ENCODE measurements at regions not wholly inside any gene's neighbourhood (a gene's known extent, or its start where the extent isn't known, plus 50 kb on each side); places are given as distances from the start of the nearest gene placed in this dataset.

- TF ChIP-seq EP300 (IDR thresholded peaks at IDR 0.05) (no peak), POLR2AphosphoS5 (IDR thresholded peaks at IDR 0.05) (no peak), CTCF (IDR thresholded peaks at IDR 0.05) (no peak), POLR2A (IDR thresholded peaks at IDR 0.05) (no peak)
- 58 to 75% methylated on average over 1 of the region's 1 CpG for WGBS, 2 donors
- DNase-seq = no peak
- Histone ChIP-seq H3K9me3 (no peaks in the 10 kb centered on the region), H3K4me3 (no peak overlapping the region), H3K36me3 (no peaks in the 10 kb centered on the region), H3K27me3 (no peaks in the 10 kb centered on the region), H3K4me1 (no peaks in the 10 kb centered on the region), H3K27ac (no peak overlapping the region)
- intact Hi-C loops (cut with DNase I) = no loop called here
These were observed 279.2 kb downstream of the SUDS3 start for GRCh38 chr12:118655588-118655987.

- Histone ChIP-seq H3K36me3 (no peaks in the 10 kb centered on the region), H3K4me1 (peaks cover 0 to 6% (median 5%) of the 10 kb centered on the region in 4 donors), H3K4me3 (no peak overlapping the region), H3K27ac (no peak overlapping the region), H3K9me3 (peaks cover 0 to 3% (median 0%) of the 10 kb centered on the region in 4 donors), H3K27me3 (no peaks in the 10 kb centered on the region)
- intact Hi-C loops (cut with DNase I) = loop anchor here (10.0 kb wide), 2 partner anchors 266 to 494 kb away; partner anchors contain the start of gene HSPB8
- 24 to 37% methylated on average over 7 of the region's 7 CpGs for whole genome bisulfite sequencing, 2 donors
- DNase-seq = no peak
- TF ChIP-seq EP300 (IDR thresholded peaks at IDR 0.05) (no peak), POLR2AphosphoS5 (IDR thresholded peaks at IDR 0.05) (no peak), CTCF (IDR thresholded peaks at IDR 0.05) (no peak), POLR2A (IDR thresholded peaks at IDR 0.05) (no peak)
These were observed 300.9 kb upstream of the SRRM4 start for GRCh38 chr12:118680356-118680963.

GRCh38 chr12:118682656-118683055, 298.7 kb upstream of the SRRM4 start:
- TF ChIP-seq CTCF (IDR thresholded peaks at IDR 0.05) (no peak), POLR2AphosphoS5 (IDR thresholded peaks at IDR 0.05) (no peak), POLR2A (IDR thresholded peaks at IDR 0.05) (no peak), EP300 (IDR thresholded peaks at IDR 0.05) (no peak)
- 65 to 87% methylated on average over 3 of the region's 3 CpGs for WGBS, 2 donors
- Histone ChIP-seq H3K36me3 (no peaks in the 10 kb centered on the region), H3K27ac (no peak overlapping the region), H3K27me3 (no peaks in the 10 kb centered on the region), H3K4me3 (no peak overlapping the region), H3K9me3 (peaks cover 0 to 3% (median 0%) of the 10 kb centered on the region in 4 donors), H3K4me1 (peaks cover 0 to 26% (median 19%) of the 10 kb centered on the region in 4 donors)
- DNase-seq = no peak
- intact Hi-C loops (cut with DNase I) = loop anchor here (10.0 kb wide), 2 partner anchors 268 to 492 kb away; partner anchors contain the start of gene HSPB8

GRCh38 chr12:118685983-118686607, 295.2 kb upstream of the SRRM4 start:
- no peak for TF ChIP-seq POLR2A (IDR thresholded peaks at IDR 0.05)
- TF ChIP-seq POLR2AphosphoS5 (IDR thresholded peaks at IDR 0.05) = peak; percentile 90 to 96 (median 94)
- no peak for TF ChIP-seq CTCF (IDR thresholded peaks at IDR 0.05)
- peak; percentile 75 to 92 (median 80) for TF ChIP-seq EP300 (IDR thresholded peaks at IDR 0.05)
- Histone ChIP-seq H3K27me3 (no peaks in the 10 kb centered on the region), H3K9me3 (no peaks in the 10 kb centered on the region), H3K4me1 (peaks cover 0 to 27% (median 19%) of the 10 kb centered on the region in 4 donors), H3K27ac (peak overlapping the region in 3 of 4 donors; percentile 66 to 76 (median 70)), H3K4me3 (no peak overlapping the region), H3K36me3 (no peaks in the 10 kb centered on the region)
- intact Hi-C loops (cut with DNase I) = loop anchor here (2.0 to 10.0 kb wide), 6 partner anchors 124 to 641 kb away; partner anchors contain the start of gene HSPB8
- 0 to 7% methylated on average over 1 of the region's 1 CpG for WGBS, 2 donors
- peak; percentile 77 for DNase-seq

All from sigmoid colon (tissue), 6 donors.